ENCODE measurements at regions not wholly inside any gene's neighbourhood (a gene's known extent, or its start where the extent isn't known, plus 50 kb on each side); places are given as distances from the start of the nearest gene placed in this dataset.

DNA sequence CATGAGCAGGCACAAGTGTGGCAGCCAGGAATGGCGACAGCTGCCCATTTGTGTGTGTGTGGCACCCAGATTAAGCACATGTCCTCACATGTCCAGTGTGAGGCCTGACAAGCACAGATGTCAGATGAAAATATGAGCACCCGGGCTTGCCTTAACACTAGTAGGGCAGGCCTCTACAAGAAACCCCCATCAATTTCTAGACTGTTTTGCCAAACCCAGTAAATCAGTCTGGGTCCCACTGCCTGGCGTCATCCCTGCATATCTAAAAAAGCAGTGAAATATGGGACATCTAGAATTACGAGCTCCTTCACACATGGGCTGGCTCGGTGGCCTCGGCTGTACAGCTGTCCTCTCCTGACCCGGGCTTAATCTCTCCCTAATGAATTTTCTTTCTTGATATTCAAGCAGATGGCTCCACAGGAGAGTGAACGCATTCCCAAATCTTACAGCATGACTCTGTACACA is 432.7 kb downstream of the FOXO1 start:
- WGBS, 2 donors (ENCODE audit: extremely low coverage in 2 of 2, insufficient read length in 2 of 2, insufficient replicate concordance in 1 of 2) = no CpG with 5 or more reads among the region's 8 CpGs
- no peak overlapping the region for H3K27ac ChIP-seq (replicated peaks; ENCODE audit: low read length)
- H3K4ac ChIP-seq (ENCODE audit: low read length) = no peak overlapping the region

DNA sequence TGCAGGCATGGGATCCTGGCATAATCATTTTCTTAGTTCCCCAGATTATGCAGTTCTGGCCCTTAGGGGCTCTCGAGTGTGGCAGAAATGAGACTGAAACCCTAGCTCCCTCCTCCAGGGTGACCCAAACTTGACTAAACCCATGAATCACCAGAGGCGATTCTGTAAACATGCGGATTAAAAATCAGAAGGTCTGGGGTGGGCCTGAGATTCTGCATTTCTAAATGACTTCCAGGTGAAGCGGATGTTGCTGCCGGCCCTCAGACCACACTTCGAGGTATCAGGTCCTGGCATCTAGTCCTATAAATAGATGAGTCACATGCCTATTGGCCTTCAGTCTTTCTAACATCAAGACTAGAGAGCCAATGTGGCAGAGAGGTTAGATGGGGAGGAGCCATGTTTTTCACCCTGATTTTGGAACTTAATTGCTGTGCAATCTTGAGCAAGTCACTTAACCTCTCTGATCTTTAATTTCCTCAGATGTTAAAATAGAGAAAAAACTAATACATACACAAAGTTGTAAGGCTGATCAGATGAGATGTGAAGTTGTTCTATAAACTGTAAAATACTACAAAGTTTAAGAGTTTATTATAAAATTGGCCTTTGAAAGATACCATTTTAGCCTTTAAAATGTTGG is 431.2 kb downstream of the FOXO1 start:
- no peak overlapping the region for H2BK15ac ChIP-seq (ENCODE audit: low read length)
- no peak overlapping the region for H2BK120ac ChIP-seq (ENCODE audit: low read depth, low read length)
- no peak overlapping the region for H2BK5ac ChIP-seq (ENCODE audit: low read length)
- no peak overlapping the region for H2BK12ac ChIP-seq (ENCODE audit: low read length)
- no peak overlapping the region for H3K14ac ChIP-seq (ENCODE audit: low read length)
- H2AFZ ChIP-seq (ENCODE audit: low read length) = no peak overlapping the region
- peaks cover 0 to 12% of the 10 kb centered on the region in 2 donors for H3K4me1 ChIP-seq (ENCODE audit: control insufficient read depth in 2 of 2, insufficient read depth in 1 of 2, low read depth in 1 of 2, low read length in 2 of 2)
- H4K8ac ChIP-seq (ENCODE audit: low read depth, low read length) = no peak overlapping the region
- no peak overlapping the region for H4K91ac ChIP-seq (ENCODE audit: low read depth, low read length, poor library complexity)
- H3K27ac ChIP-seq (replicated peaks; ENCODE audit: low read length) = no peak overlapping the region
- DNase-seq (ENCODE audit: low spot score) = no peak
- no peak overlapping the region for H2AK5ac ChIP-seq (ENCODE audit: low read depth, low read length)
- H3K4me3 ChIP-seq (ENCODE audit: low read length in 2 of 2) = no peak overlapping the region
- no peak overlapping the region for H3K4me2 ChIP-seq (ENCODE audit: insufficient read depth, low read length, poor library complexity, severe bottlenecking)
- WGBS, 2 donors (ENCODE audit: extremely low coverage in 2 of 2, insufficient read length in 2 of 2, insufficient replicate concordance in 1 of 2) = no CpG with 5 or more reads among the region's 6 CpGs
- H3K27me3 ChIP-seq (ENCODE audit: control insufficient read depth in 3 of 3, insufficient read depth in 3 of 3, low read depth in 1 of 3, low read length in 3 of 3) = no peaks in the 10 kb centered on the region
- H3K9me3 ChIP-seq (replicated peaks in 1 of 2; ENCODE audit: control insufficient read depth in 2 of 2, insufficient read depth in 1 of 2, low read depth in 1 of 2, low read length in 2 of 2) = peaks cover 0 to 5% of the 10 kb centered on the region in 2 donors
- H3K23ac ChIP-seq (ENCODE audit: low read depth, low read length, poor library complexity) = no peak overlapping the region
- no peak overlapping the region for H3K9ac ChIP-seq (ENCODE audit: low read depth, low read length, poor library complexity)
- no peaks in the 10 kb centered on the region for H3K36me3 ChIP-seq (replicated peaks in 1 of 2; ENCODE audit: control insufficient read depth in 2 of 2, insufficient read depth in 2 of 2, low read length in 2 of 2)
- H3K79me1 ChIP-seq (ENCODE audit: low read depth, low read length) = no peaks in the 10 kb centered on the region
- no peak overlapping the region for H3K4ac ChIP-seq (ENCODE audit: low read length)
- H3K18ac ChIP-seq (ENCODE audit: low read length) = no peak overlapping the region

More for the DNA sequence above, 432.7 kb downstream of the FOXO1 start:
- no peak for DNase-seq (ENCODE audit: low spot score)
- Histone ChIP-seq H3K4me2 (ENCODE audit: insufficient read depth, low read length, poor library complexity, severe bottlenecking) (no peak overlapping the region), H4K8ac (ENCODE audit: low read depth, low read length) (no peak overlapping the region), H2AFZ (ENCODE audit: low read length) (no peak overlapping the region), H2BK15ac (ENCODE audit: low read length) (no peak overlapping the region), H2BK12ac (ENCODE audit: low read length) (no peak overlapping the region), H3K79me1 (ENCODE audit: low read depth, low read length) (no peaks in the 10 kb centered on the region), H3K18ac (ENCODE audit: low read length) (peak overlapping the region; percentile 73), H3K36me3 (replicated peaks in 1 of 2; ENCODE audit: control insufficient read depth in 2 of 2, insufficient read depth in 2 of 2, low read length in 2 of 2) (no peaks in the 10 kb centered on the region), H3K4me3 (ENCODE audit: low read length in 2 of 2) (no peak overlapping the region), H2BK120ac (ENCODE audit: low read depth, low read length) (no peak overlapping the region), H3K27me3 (ENCODE audit: control insufficient read depth in 3 of 3, insufficient read depth in 3 of 3, low read depth in 1 of 3, low read length in 3 of 3) (no peaks in the 10 kb centered on the region), H3K14ac (ENCODE audit: low read length) (no peak overlapping the region), H2BK5ac (ENCODE audit: low read length) (no peak overlapping the region), H3K9me3 (replicated peaks in 1 of 2; ENCODE audit: control insufficient read depth in 2 of 2, insufficient read depth in 1 of 2, low read depth in 1 of 2, low read length in 2 of 2) (peaks cover 0 to 4% of the 10 kb centered on the region in 2 donors), H3K4me1 (ENCODE audit: control insufficient read depth in 2 of 2, insufficient read depth in 1 of 2, low read depth in 1 of 2, low read length in 2 of 2) (peaks cover 0 to 14% of the 10 kb centered on the region in 2 donors), H3K9ac (ENCODE audit: low read depth, low read length, poor library complexity) (no peak overlapping the region), H3K23ac (ENCODE audit: low read depth, low read length, poor library complexity) (no peak overlapping the region), H4K91ac (ENCODE audit: low read depth, low read length, poor library complexity) (no peak overlapping the region), H2AK5ac (ENCODE audit: low read depth, low read length) (no peak overlapping the region)

DNA sequence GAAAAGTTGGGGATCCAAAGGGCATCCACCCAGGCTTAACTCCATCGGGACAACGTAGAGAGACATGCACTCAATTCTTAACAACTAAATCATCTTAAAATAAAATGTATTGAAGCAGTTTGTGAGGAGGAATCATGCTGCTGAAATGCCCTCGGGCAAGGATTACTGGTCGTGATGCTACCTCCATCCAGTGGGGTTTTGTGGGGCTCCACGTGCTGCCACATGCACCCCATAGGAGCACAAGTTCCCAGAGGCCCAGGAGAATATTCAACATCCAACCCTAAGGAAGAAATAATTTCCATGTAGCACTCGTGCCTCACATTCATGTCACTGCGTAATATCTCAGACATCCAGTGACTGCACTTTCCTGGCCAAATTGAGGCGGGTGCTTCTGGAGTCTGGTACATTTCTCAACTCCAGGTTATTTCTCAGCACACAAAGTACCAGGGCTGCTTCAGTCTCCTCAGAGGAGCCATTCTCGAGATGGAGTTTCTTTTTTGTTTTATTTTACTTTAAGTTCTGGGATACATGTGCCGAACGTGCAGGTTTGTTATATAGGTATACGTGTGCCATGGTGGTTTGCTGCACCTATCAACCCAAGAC is 429.8 kb downstream of the FOXO1 start:
- H4K91ac ChIP-seq (ENCODE audit: low read depth, low read length, poor library complexity) = no peak overlapping the region
- H2AK5ac ChIP-seq (ENCODE audit: low read depth, low read length) = no peak overlapping the region
- H3K23ac ChIP-seq (ENCODE audit: low read depth, low read length, poor library complexity) = no peak overlapping the region
- no peak for DNase-seq (ENCODE audit: low spot score)
- no peak overlapping the region for H2AFZ ChIP-seq (ENCODE audit: low read length)
- no peak overlapping the region for H3K4me3 ChIP-seq (ENCODE audit: low read length in 2 of 2)
- no peak overlapping the region for H3K27ac ChIP-seq (replicated peaks; ENCODE audit: low read length)
- H2BK120ac ChIP-seq (ENCODE audit: low read depth, low read length) = no peak overlapping the region
- no CpG with 5 or more reads among the region's 12 CpGs for WGBS, 2 donors (ENCODE audit: extremely low coverage in 2 of 2, insufficient read length in 2 of 2, insufficient replicate concordance in 1 of 2)
- no peaks in the 10 kb centered on the region for H3K36me3 ChIP-seq (replicated peaks in 1 of 2; ENCODE audit: control insufficient read depth in 2 of 2, insufficient read depth in 2 of 2, low read length in 2 of 2)
- no peak overlapping the region for H3K4me2 ChIP-seq (ENCODE audit: insufficient read depth, low read length, poor library complexity, severe bottlenecking)
- H3K18ac ChIP-seq (ENCODE audit: low read length) = no peak overlapping the region
- H3K79me1 ChIP-seq (ENCODE audit: low read depth, low read length) = no peaks in the 10 kb centered on the region
- no peak overlapping the region for H2BK12ac ChIP-seq (ENCODE audit: low read length)
- peaks cover 0 to 12% of the 10 kb centered on the region in 2 donors for H3K4me1 ChIP-seq (ENCODE audit: control insufficient read depth in 2 of 2, insufficient read depth in 1 of 2, low read depth in 1 of 2, low read length in 2 of 2)
- no peak overlapping the region for H3K9ac ChIP-seq (ENCODE audit: low read depth, low read length, poor library complexity)
- H2BK5ac ChIP-seq (ENCODE audit: low read length) = no peak overlapping the region
- no peak overlapping the region for H4K8ac ChIP-seq (ENCODE audit: low read depth, low read length)
- no peak overlapping the region for H3K4ac ChIP-seq (ENCODE audit: low read length)
- no peaks in the 10 kb centered on the region for H3K27me3 ChIP-seq (ENCODE audit: control insufficient read depth in 3 of 3, insufficient read depth in 3 of 3, low read depth in 1 of 3, low read length in 3 of 3)
- H3K9me3 ChIP-seq (replicated peaks in 1 of 2; ENCODE audit: control insufficient read depth in 2 of 2, insufficient read depth in 1 of 2, low read depth in 1 of 2, low read length in 2 of 2) = peaks cover 0 to 5% of the 10 kb centered on the region in 2 donors
- no peak overlapping the region for H3K14ac ChIP-seq (ENCODE audit: low read length)
- H2BK15ac ChIP-seq (ENCODE audit: low read length) = no peak overlapping the region

DNA sequence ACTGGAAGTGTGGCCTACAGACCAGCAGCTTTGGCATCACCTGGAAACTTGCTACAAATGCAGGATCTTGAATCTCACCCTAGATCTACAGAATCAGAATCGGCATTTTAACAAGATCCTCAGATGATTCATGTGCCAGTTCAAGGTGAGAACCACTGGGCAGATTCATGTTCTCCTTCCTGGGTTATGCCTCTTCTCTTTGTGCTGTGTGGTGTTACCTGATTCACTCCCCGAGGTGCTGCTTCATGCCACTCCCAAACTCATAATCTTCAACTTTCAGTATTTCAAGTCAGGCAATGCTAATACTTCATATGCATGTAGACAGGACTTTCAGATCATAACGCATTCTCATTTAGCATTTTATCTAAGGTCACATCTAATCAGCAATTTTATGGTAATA is 427.7 kb downstream of the FOXO1 start:
- Histone ChIP-seq H3K4me3 (ENCODE audit: low read length in 2 of 2) (no peak overlapping the region), H3K4me1 (ENCODE audit: control insufficient read depth in 2 of 2, insufficient read depth in 1 of 2, low read depth in 1 of 2, low read length in 2 of 2) (no peaks in the 10 kb centered on the region), H3K36me3 (replicated peaks in 1 of 2; ENCODE audit: control insufficient read depth in 2 of 2, insufficient read depth in 2 of 2, low read length in 2 of 2) (no peaks in the 10 kb centered on the region), H4K91ac (ENCODE audit: low read depth, low read length, poor library complexity) (no peak overlapping the region), H2BK12ac (ENCODE audit: low read length) (no peak overlapping the region), H3K9me3 (replicated peaks in 1 of 2; ENCODE audit: control insufficient read depth in 2 of 2, insufficient read depth in 1 of 2, low read depth in 1 of 2, low read length in 2 of 2) (peaks cover 0 to 5% of the 10 kb centered on the region in 2 donors), H3K27me3 (ENCODE audit: control insufficient read depth in 3 of 3, insufficient read depth in 3 of 3, low read depth in 1 of 3, low read length in 3 of 3) (no peaks in the 10 kb centered on the region), H3K23ac (ENCODE audit: low read depth, low read length, poor library complexity) (no peak overlapping the region), H2BK15ac (ENCODE audit: low read length) (no peak overlapping the region), H3K14ac (ENCODE audit: low read length) (no peak overlapping the region), H2AFZ (ENCODE audit: low read length) (no peak overlapping the region), H3K18ac (ENCODE audit: low read length) (no peak overlapping the region), H3K79me1 (ENCODE audit: low read depth, low read length) (no peaks in the 10 kb centered on the region), H4K8ac (ENCODE audit: low read depth, low read length) (no peak overlapping the region), H3K27ac (replicated peaks; ENCODE audit: low read length) (no peak overlapping the region), H3K9ac (ENCODE audit: low read depth, low read length, poor library complexity) (no peak overlapping the region), H3K4me2 (ENCODE audit: insufficient read depth, low read length, poor library complexity, severe bottlenecking) (no peak overlapping the region), H2BK5ac (ENCODE audit: low read length) (no peak overlapping the region), H2BK120ac (ENCODE audit: low read depth, low read length) (no peak overlapping the region), H2AK5ac (ENCODE audit: low read depth, low read length) (no peak overlapping the region), H3K4ac (ENCODE audit: low read length) (no peak overlapping the region)
- WGBS, 2 donors (ENCODE audit: extremely low coverage in 2 of 2, insufficient read length in 2 of 2, insufficient replicate concordance in 1 of 2) = no CpG with 5 or more reads among the region's 3 CpGs
- no peak for DNase-seq (ENCODE audit: low spot score)

All from neuronal stem cell (in vitro differentiated cells).